Keratinocyte (primary cell): ENCODE measurements at regions not wholly inside any gene's neighbourhood (a gene's known extent, or its start where the extent isn't known, plus 50 kb on each side); places are given as distances from the start of the nearest gene placed in this dataset.

Experiments used
- DNase-seq: peaks from one replicate; pipeline ENCODE4 v3.0.0-alpha.2; 2011; ENCODE audit warnings: low read depth, missing footprints, low spot score
- FAIRE-seq: peaks from 2 replicates; lab custom pipeline; 2011; peaks lifted over from hg19 to GRCh38; lab: Jason Lieb, UNC
- H2AFZ ChIP-seq: 2 replicates; pipeline ENCODE4 v1.6.0; 2012; ENCODE audit warnings: low read length, control low read depth, inconsistent platforms; ENCODE audit not compliant: control insufficient read depth
- H3K27ac ChIP-seq: 2 replicates; pipeline ENCODE4 v1.5.1; 2011; ENCODE audit warnings: low read length; ENCODE audit not compliant: control insufficient read depth, insufficient read depth
- H3K27me3 ChIP-seq: 3 replicates; pipeline ENCODE4 v1.6.0; 2011; ENCODE audit warnings: low read length; ENCODE audit not compliant: control insufficient read depth, insufficient read depth; ENCODE audit errors: extremely low read depth
- H3K36me3 ChIP-seq, 2 experiments: 2 replicates in 1 of 2; 3 replicates in 1 of 2; pipeline ENCODE4 v1.5.1; 2011; ENCODE audit warnings: low read length in 2 of 2, mild to moderate bottlenecking in 1 of 2; ENCODE audit not compliant: control insufficient read depth in 2 of 2, insufficient read depth in 2 of 2; ENCODE audit errors: extremely low read depth in 1 of 2
- H3K4me1 ChIP-seq: 3 replicates; pipeline ENCODE4 v1.5.1; 2011; ENCODE audit warnings: low read length; ENCODE audit not compliant: control insufficient read depth, insufficient read depth; ENCODE audit errors: extremely low read depth
- H3K4me2 ChIP-seq: 3 replicates; pipeline ENCODE4 v1.6.0; 2011; ENCODE audit warnings: low read depth, low read length; ENCODE audit not compliant: control insufficient read depth, insufficient read depth; ENCODE audit errors: extremely low read depth
- H3K4me3 ChIP-seq, 3 experiments: fragments of 200-600 bp in 1 of 3; sonication (generic) in 1 of 3; 2 replicates in 2 of 3; 3 replicates in 1 of 3; pipeline ENCODE4 v1.5.1; 2011 to 2016; ENCODE audit warnings: low read length in 3 of 3, mild to moderate bottlenecking in 3 of 3, control low read depth in 2 of 3, inconsistent platforms in 1 of 3, low read depth in 1 of 3, mixed read lengths in 1 of 3, mixed run types in 1 of 3, moderate library complexity in 1 of 3; ENCODE audit not compliant: control insufficient read depth in 2 of 3, insufficient read depth in 2 of 3; ENCODE audit errors: extremely low read depth in 1 of 3
- H3K79me2 ChIP-seq: 2 replicates; pipeline ENCODE4 v1.6.0; 2012; ENCODE audit warnings: low read length; ENCODE audit not compliant: control insufficient read depth, insufficient read depth
- H3K9ac ChIP-seq: 3 replicates; pipeline ENCODE4 v1.6.0; 2011; ENCODE audit warnings: low read length; ENCODE audit not compliant: control insufficient read depth, insufficient read depth; ENCODE audit errors: extremely low read depth
- H3K9me1 ChIP-seq: 3 replicates; pipeline ENCODE4 v1.6.0; 2011; ENCODE audit warnings: low read length; ENCODE audit not compliant: control insufficient read depth, insufficient read depth; ENCODE audit errors: extremely low read depth
- H3K9me3 ChIP-seq: 2 replicates; pipeline ENCODE4 v1.5.1; 2012; ENCODE audit warnings: low read depth, low read length; ENCODE audit not compliant: control insufficient read depth
- H4K20me1 ChIP-seq: 3 replicates; pipeline ENCODE4 v1.6.0; 2011; ENCODE audit warnings: low read length; ENCODE audit not compliant: control insufficient read depth, insufficient read depth; ENCODE audit errors: extremely low read depth
- CTCF ChIP-seq, 3 experiments: IDR thresholded peaks in 1 of 3; conservative IDR thresholded peaks in 1 of 3; optimal IDR thresholded peaks in 1 of 3; 2 replicates in 2 of 3; 3 replicates in 1 of 3; pipeline versions ENCODE3 to v1.5.1; 2011; ENCODE audit warnings: low read length in 3 of 3, mild to moderate bottlenecking in 3 of 3, moderate library complexity in 2 of 3, control low read depth in 1 of 3, inconsistent platforms in 1 of 3; ENCODE audit not compliant: insufficient read depth in 2 of 3; ENCODE audit errors: extremely low read depth in 1 of 3
- EZH2 ChIP-seq: IDR thresholded peaks from one replicate; pipeline ENCODE4 v1.6.1; 2012; ENCODE audit warnings: inconsistent platforms, mild to moderate bottlenecking, low read length, moderate library complexity
- dilution Hi-C: fragments of 300-500 bp; cut with MboI; formaldehyde crosslinking; loops from one replicate; pipeline ENCODE4 v1.7.0; 2020; ENCODE audit warnings: low sequenced_read_pairs; ENCODE audit not compliant: extremely low pct_ligation_motif_present

GRCh38 chr6:169020821-169021220 lies 232.8 kb downstream of the THBS2 start:
- dilution Hi-C loops, result no loop called here
- H3K9ac ChIP-seq, result no peak overlapping the region
- TF ChIP-seq CTCF (optimal IDR thresholded peaks at IDR 0.05 in 1 of 3, IDR thresholded peaks at IDR 0.05 in 1 of 3, conservative IDR thresholded peaks at IDR 0.05 in 1 of 3; ENCODE audit: extremely low read depth in 1 of 3, insufficient read depth in 2 of 3, low read length in 3 of 3) (no peak), EZH2 (no peak)
- H3K4me2 ChIP-seq, result no peak overlapping the region
- no peaks in the 10 kb centered on the region for H3K27me3 ChIP-seq
- H3K4me3 ChIP-seq, result no peak overlapping the region
- H3K9me1 ChIP-seq, result no peaks in the 10 kb centered on the region
- no peak overlapping the region for H2AFZ ChIP-seq
- no peaks in the 10 kb centered on the region for H3K9me3 ChIP-seq
- H3K79me2 ChIP-seq, result no peaks in the 10 kb centered on the region
- no peaks in the 10 kb centered on the region for H3K36me3 ChIP-seq
- DNase-seq (no peak), FAIRE-seq (no peak)
- H3K27ac ChIP-seq, result no peak overlapping the region
- no peaks in the 10 kb centered on the region for H4K20me1 ChIP-seq
- no peaks in the 10 kb centered on the region for H3K4me1 ChIP-seq

GRCh38 chr6:169019727-169020491 lies 233.7 kb downstream of the THBS2 start:
- no peaks in the 10 kb centered on the region for H3K36me3 ChIP-seq
- no peaks in the 10 kb centered on the region for H3K79me2 ChIP-seq
- TF ChIP-seq CTCF (optimal IDR thresholded peaks at IDR 0.05 in 1 of 3, IDR thresholded peaks at IDR 0.05 in 1 of 3, conservative IDR thresholded peaks at IDR 0.05 in 1 of 3; ENCODE audit: extremely low read depth in 1 of 3, insufficient read depth in 2 of 3, low read length in 3 of 3) (peak; percentile 13 to 52 (median 20)), EZH2 (no peak)
- no peaks in the 10 kb centered on the region for H3K4me1 ChIP-seq
- dilution Hi-C loops, result no loop called here
- no peak overlapping the region for H3K27ac ChIP-seq
- H3K9ac ChIP-seq, result no peak overlapping the region
- no peak overlapping the region for H2AFZ ChIP-seq
- H4K20me1 ChIP-seq, result no peaks in the 10 kb centered on the region
- DNase-seq, result no peak
- no peak overlapping the region for H3K4me2 ChIP-seq
- no peaks in the 10 kb centered on the region for H3K27me3 ChIP-seq
- no peak for FAIRE-seq
- no peak overlapping the region for H3K4me3 ChIP-seq
- no peaks in the 10 kb centered on the region for H3K9me3 ChIP-seq
- no peaks in the 10 kb centered on the region for H3K9me1 ChIP-seq
